Nephron progenitor cell (in vitro differentiated cells): ENCODE measurements at regions not wholly inside any gene's neighbourhood (a gene's known extent, or its start where the extent isn't known, plus 50 kb on each side); places are given as distances from the start of the nearest gene placed in this dataset.

Source experiments
- DNase-seq: peaks from one replicate; pipeline ENCODE4 v3.0.0; 2021
- H3K27ac Mint-ChIP-seq: 2 replicates; pipeline ENCODE4 v1.8.0; 2021; ENCODE audit warnings: mild to moderate bottlenecking, moderate library complexity, mixed read lengths
- H3K27me3 Mint-ChIP-seq: 2 replicates; pipeline ENCODE4 v1.8.0; 2021; ENCODE audit warnings: mild to moderate bottlenecking, low read depth, mixed read lengths; ENCODE audit not compliant: poor library complexity
- H3K36me3 Mint-ChIP-seq: 2 replicates; pipeline ENCODE4 v1.8.0; 2021; ENCODE audit warnings: low read depth, mixed read lengths
- H3K4me1 Mint-ChIP-seq: 2 replicates; pipeline ENCODE4 v1.8.0; 2021; ENCODE audit warnings: mixed read lengths
- H3K4me3 Mint-ChIP-seq: 2 replicates; pipeline ENCODE4 v1.8.0; 2021; ENCODE audit warnings: mild to moderate bottlenecking, moderate library complexity, mixed read lengths
- H3K9me3 Mint-ChIP-seq: 2 replicates; pipeline ENCODE4 v1.8.0; 2021; ENCODE audit warnings: mild to moderate bottlenecking, moderate library complexity, mixed read lengths
- CTCF ChIP-seq: fragments of 200-600 bp; sonication (generic); IDR thresholded peaks from 2 replicates; pipeline ENCODE4 v1.5.0; 2021; ENCODE audit warnings: antibody characterized with exemption

- Mint-ChIP-seq H3K9me3 (no peaks in the 10 kb centered on the region), H3K27me3 (no peaks in the 10 kb centered on the region), H3K27ac (no peak overlapping the region), H3K4me1 (no peaks in the 10 kb centered on the region), H3K36me3 (no peaks in the 10 kb centered on the region), H3K4me3 (no peak overlapping the region)
- DNase-seq: no peak
- TF ChIP-seq CTCF: no peak
These were observed 575.7 kb upstream of the ZNF717 start for GRCh38 chr3:76361010-76361409.

GRCh38 chr3:76362643-76363042 is 577.3 kb upstream of the ZNF717 start:
- Mint-ChIP-seq H3K4me1 (no peaks in the 10 kb centered on the region), H3K36me3 (no peaks in the 10 kb centered on the region), H3K9me3 (no peaks in the 10 kb centered on the region), H3K27ac (no peak overlapping the region), H3K4me3 (no peak overlapping the region), H3K27me3 (no peaks in the 10 kb centered on the region)
- DNase-seq: no peak
- no peak for TF ChIP-seq CTCF

GRCh38 chr3:76365275-76365674 is 579.9 kb upstream of the ZNF717 start:
- Mint-ChIP-seq H3K4me1 (no peaks in the 10 kb centered on the region), H3K27ac (no peak overlapping the region), H3K4me3 (no peak overlapping the region), H3K36me3 (no peaks in the 10 kb centered on the region), H3K9me3 (no peaks in the 10 kb centered on the region), H3K27me3 (no peaks in the 10 kb centered on the region)
- no peak for TF ChIP-seq CTCF
- no peak for DNase-seq

GRCh38 chr3:76367281-76367680 is 581.9 kb upstream of the ZNF717 start:
- TF ChIP-seq CTCF: no peak
- Mint-ChIP-seq H3K4me3 (no peak overlapping the region), H3K27me3 (no peaks in the 10 kb centered on the region), H3K27ac (no peak overlapping the region), H3K9me3 (no peaks in the 10 kb centered on the region), H3K36me3 (no peaks in the 10 kb centered on the region), H3K4me1 (no peaks in the 10 kb centered on the region)
- DNase-seq: no peak

- no peaks in the 10 kb centered on the region for H3K27me3 Mint-ChIP-seq
- no peak overlapping the region for H3K4me3 Mint-ChIP-seq
- no peaks in the 10 kb centered on the region for H3K36me3 Mint-ChIP-seq
- no peaks in the 10 kb centered on the region for H3K9me3 Mint-ChIP-seq
- H3K27ac Mint-ChIP-seq: no peak overlapping the region
- no peaks in the 10 kb centered on the region for H3K4me1 Mint-ChIP-seq
- no peak for TF ChIP-seq CTCF
- no peak for DNase-seq
These were observed 583.8 kb upstream of the ZNF717 start for GRCh38 chr3:76369170-76369569.

- H3K9me3 Mint-ChIP-seq: no peaks in the 10 kb centered on the region
- H3K4me3 Mint-ChIP-seq: no peak overlapping the region
- H3K27ac Mint-ChIP-seq: no peak overlapping the region
- no peaks in the 10 kb centered on the region for H3K36me3 Mint-ChIP-seq
- H3K4me1 Mint-ChIP-seq: no peaks in the 10 kb centered on the region
- no peak for DNase-seq
- no peaks in the 10 kb centered on the region for H3K27me3 Mint-ChIP-seq
- TF ChIP-seq CTCF: no peak
These were observed 585.6 kb upstream of the ZNF717 start for GRCh38 chr3:76370749-76371520.
